H1 (cell line): ENCODE measurements at regions not wholly inside any gene's neighbourhood (a gene's known extent, or its start where the extent isn't known, plus 50 kb on each side); places are given as distances from the start of the nearest gene placed in this dataset.
"Not testable (repeated sequence)": the region's sequence is repeated elsewhere in the genome, so short reads cannot be mapped to it uniquely, and the experiment has no call there.

Experiments
- CTCF ChIA-PET: fragments of 300-600 bp; sonication (Branson Sonifier 250); formaldehyde crosslinking; loops from one replicate; lab custom pipeline; 2021; ENCODE audit not compliant: partially characterized antibody; lab: Charles Lee
- POLR2A ChIA-PET: fragments of 300-600 bp; sonication (Branson Sonifier 250); formaldehyde crosslinking; loops from one replicate; lab custom pipeline; 2021; ENCODE audit warnings: inconsistent platforms; ENCODE audit not compliant: partially characterized antibody; lab: Charles Lee
- DNase-seq, 2 experiments: peaks; one replicate each; pipeline versions ENCODE4 v3.0.0 to v3.0.0-alpha.2; 2010 to 2022; ENCODE audit warnings: low spot score in 2 of 2, low read depth in 1 of 2, mixed read lengths in 1 of 2
- FAIRE-seq: peaks from 2 replicates; lab custom pipeline; 2011; peaks lifted over from hg19 to GRCh38; lab: Jason Lieb, UNC
- H2AFZ ChIP-seq: 2 replicates; pipeline ENCODE4 v1.8.1; 2012; ENCODE audit warnings: low read length, inconsistent platforms
- H2AK5ac ChIP-seq: 2 replicates; pipeline ENCODE4 v1.6.1; 2013; ENCODE audit warnings: low read depth, low read length
- H2BK120ac ChIP-seq: replicated peaks from 2 replicates; pipeline ENCODE3; 2013; ENCODE audit warnings: low read depth, low read length, inconsistent platforms
- H2BK12ac ChIP-seq: 2 replicates; pipeline ENCODE4 v1.6.1; 2013; ENCODE audit warnings: low read depth, low read length
- H2BK15ac ChIP-seq: 2 replicates; pipeline ENCODE4 v1.6.1; 2013; ENCODE audit warnings: low read length
- H2BK20ac ChIP-seq: 2 replicates; pipeline ENCODE4 v1.6.1; 2013; ENCODE audit warnings: low read length
- H2BK5ac ChIP-seq: 2 replicates; pipeline ENCODE4 v1.6.1; 2013; ENCODE audit warnings: low read depth, low read length
- H3K14ac ChIP-seq: 2 replicates; pipeline ENCODE4 v1.6.1; 2013; ENCODE audit warnings: inconsistent platforms; ENCODE audit not compliant: insufficient read length
- H3K18ac ChIP-seq: 2 replicates; pipeline ENCODE4 v1.6.1; 2013; ENCODE audit warnings: low read length; ENCODE audit errors: extremely low read depth
- H3K23ac ChIP-seq: 2 replicates; pipeline ENCODE4 v1.6.1; 2013; ENCODE audit warnings: inconsistent platforms; ENCODE audit not compliant: insufficient read length
- H3K23me2 ChIP-seq: 2 replicates; pipeline ENCODE4 v1.6.1; 2013; ENCODE audit warnings: low read depth, low read length
- H3K27ac ChIP-seq: 2 replicates; pipeline ENCODE4 v1.6.1; 2011; ENCODE audit warnings: low read depth, low read length, inconsistent platforms
- H3K27me3 ChIP-seq, 4 experiments: replicated peaks in 1 of 4; 1 replicate in 1 of 4; 2 replicates in 3 of 4; pipeline versions ENCODE4 v1.6.1 to v1.8.1; 2011 to 2013; ENCODE audit warnings: low read length in 3 of 4, mild to moderate bottlenecking in 3 of 4, inconsistent platforms in 2 of 4, mixed read lengths in 2 of 4, moderate library complexity in 1 of 4; ENCODE audit not compliant: control insufficient read depth in 3 of 4, insufficient read depth in 3 of 4; ENCODE audit errors: extremely low read depth in 1 of 4
- H3K36me3 ChIP-seq, 4 experiments: 2 replicates each; pipeline versions ENCODE4 v1.6.1 to v1.8.1; 2011 to 2013; ENCODE audit warnings: mild to moderate bottlenecking in 4 of 4, low read length in 3 of 4, moderate library complexity in 2 of 4, control low read depth in 1 of 4, inconsistent platforms in 1 of 4; ENCODE audit not compliant: insufficient read depth in 4 of 4, control insufficient read depth in 2 of 4
- H3K4ac ChIP-seq: replicated peaks from 2 replicates; pipeline ENCODE3; 2013; ENCODE audit warnings: low read length, low read depth, mixed read lengths, inconsistent platforms; ENCODE audit not compliant: insufficient read length
- H3K4me1 ChIP-seq, 4 experiments: replicated peaks in 1 of 4; 1 replicate in 1 of 4; 2 replicates in 3 of 4; pipeline versions ENCODE4 v1.6.1 to v1.8.1; 2011 to 2013; ENCODE audit warnings: low read length in 3 of 4, inconsistent platforms in 2 of 4, mixed read lengths in 1 of 4; ENCODE audit not compliant: insufficient read depth in 4 of 4, control insufficient read depth in 3 of 4
- H3K4me2 ChIP-seq, 2 experiments: 2 replicates each; pipeline versions ENCODE4 v1.6.1 to v1.8.1; 2011 to 2013; ENCODE audit warnings: low read depth in 2 of 2, low read length in 2 of 2, control low read depth in 1 of 2, inconsistent platforms in 1 of 2, mild to moderate bottlenecking in 1 of 2; ENCODE audit not compliant: insufficient read depth in 1 of 2
- H3K4me3 ChIP-seq, 4 experiments: fragments of 200-600, 300-600 bp in 1 of 4; sonication (generic), shearing (Covaris generic), sonication (Bioruptor Twin) in 1 of 4; 2 replicates each; pipeline versions ENCODE4 v1.5.1 to v1.8.1; 2011 to 2016; ENCODE audit warnings: low read length in 4 of 4, low read depth in 3 of 4, control low read depth in 2 of 4, inconsistent platforms in 2 of 4, mild to moderate bottlenecking in 2 of 4, mixed read lengths in 1 of 4, moderate library complexity in 1 of 4; ENCODE audit not compliant: insufficient read depth in 2 of 4; ENCODE audit errors: extremely low read depth in 1 of 4
- H3K56ac ChIP-seq: replicated peaks from 2 replicates; pipeline ENCODE3; 2013; ENCODE audit warnings: low read depth, mild to moderate bottlenecking, mixed read lengths, low read length, inconsistent platforms; ENCODE audit not compliant: insufficient read length
- H3K79me1 ChIP-seq: 2 replicates; pipeline ENCODE4 v1.6.1; 2013; ENCODE audit warnings: low read depth, low read length, control low read depth
- H3K79me2 ChIP-seq, 2 experiments: 2 replicates each; pipeline versions ENCODE4 v1.6.1 to v1.8.1; 2012 to 2013; ENCODE audit warnings: low read length in 2 of 2, mild to moderate bottlenecking in 2 of 2, inconsistent platforms in 1 of 2; ENCODE audit not compliant: insufficient read depth in 2 of 2, control insufficient read depth in 1 of 2
- H3K9ac ChIP-seq, 4 experiments: replicated peaks in 1 of 4; 1 replicate in 1 of 4; 2 replicates in 3 of 4; pipeline versions ENCODE4 v1.6.1 to v1.8.1; 2011 to 2013; ENCODE audit warnings: low read depth in 3 of 4, low read length in 3 of 4, control low read depth in 2 of 4, mild to moderate bottlenecking in 2 of 4, moderate library complexity in 2 of 4, inconsistent platforms in 1 of 4; ENCODE audit errors: extremely low read depth in 1 of 4
- H3K9me3 ChIP-seq, 2 experiments: 2 replicates each; pipeline versions ENCODE4 v1.6.1 to v1.8.1; 2012 to 2013; ENCODE audit warnings: mild to moderate bottlenecking in 2 of 2, moderate library complexity in 2 of 2, control low read depth in 1 of 2, inconsistent platforms in 1 of 2, low read depth in 1 of 2, low read length in 1 of 2, mixed read lengths in 1 of 2; ENCODE audit not compliant: insufficient read depth in 2 of 2
- H4K20me1 ChIP-seq, 2 experiments: replicated peaks in 1 of 2; 2 replicates each; pipeline versions ENCODE3 to v1.8.1; 2011 to 2013; ENCODE audit warnings: inconsistent platforms in 2 of 2, low read length in 2 of 2, mild to moderate bottlenecking in 1 of 2; ENCODE audit not compliant: insufficient read depth in 2 of 2, control insufficient read depth in 1 of 2
- H4K5ac ChIP-seq: 2 replicates; pipeline ENCODE4 v1.6.1; 2013; ENCODE audit warnings: low read length, low read depth, mixed read lengths, inconsistent platforms; ENCODE audit not compliant: insufficient read length
- H4K8ac ChIP-seq: 2 replicates; pipeline ENCODE4 v1.8.0; 2013; ENCODE audit warnings: mild to moderate bottlenecking, moderate library complexity, low read length, inconsistent platforms; ENCODE audit not compliant: insufficient read depth; ENCODE audit errors: extremely low read depth
- H4K91ac ChIP-seq: replicated peaks from 2 replicates; pipeline ENCODE3; 2013; ENCODE audit warnings: low read length, mixed read lengths, inconsistent platforms; ENCODE audit not compliant: insufficient read length
- EGR1 ChIP-seq: IDR thresholded peaks from 2 replicates; pipeline ENCODE4 v1.6.1; 2011; ENCODE audit warnings: low read depth, low read length, borderline replicate concordance
- WGBS, 2 experiments: shearing (Covaris generic) in 1 of 2; methylation state at CpG; one replicate each; pipeline versions ENCODE4 v1.1.6 to v1.1.7; 2013 to 2015; ENCODE audit warnings: low lambda C conversion rate in 2 of 2, mixed read lengths in 2 of 2, inconsistent platforms in 1 of 2, low coverage in 1 of 2, missing lambda C conversion rate in 1 of 2; ENCODE audit not compliant: insufficient replicate concordance in 2 of 2, insufficient coverage in 1 of 2, insufficient read length in 1 of 2; ENCODE audit errors: extremely low coverage in 1 of 2, missing lambda C conversion rate in 1 of 2; 5-methylcytosine and 5-hydroxymethylcytosine counted together

DNA sequence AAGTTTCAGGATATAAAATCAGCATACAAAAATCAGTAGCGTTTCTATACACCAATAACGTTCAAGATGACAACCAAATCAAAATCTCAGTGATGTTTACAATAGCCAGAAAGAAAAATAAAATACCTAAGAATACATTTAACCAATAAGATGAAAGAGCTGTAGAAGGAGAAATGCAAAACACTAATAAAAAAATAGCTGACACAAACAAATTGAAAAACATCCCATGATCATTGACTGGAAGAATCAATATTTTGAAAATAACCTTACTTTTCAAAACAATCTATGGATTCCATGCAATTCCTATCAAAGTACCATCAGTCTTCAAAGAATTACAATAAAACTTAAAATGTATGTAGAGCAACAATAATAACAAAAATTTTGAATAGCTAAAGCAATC is 1096.3 kb downstream of the FAT4 start:
- no peak overlapping the region for H3K18ac ChIP-seq
- no peak overlapping the region for H3K56ac ChIP-seq
- ChIA-PET CTCF (interaction anchor here (0.9 kb wide), 1 partner anchor 16 kb away, joined by 3 read pairs; no protein-coding TSS in a partner anchor), POLR2A (no interaction called here)
- no peak overlapping the region for H3K27ac ChIP-seq
- H3K23me2 ChIP-seq, result no peaks in the 10 kb centered on the region
- no peaks in the 10 kb centered on the region for H3K4me1 ChIP-seq
- H3K4me2 ChIP-seq, result no peak overlapping the region
- H2BK20ac ChIP-seq, result no peak overlapping the region
- H4K20me1 ChIP-seq, result no peaks in the 10 kb centered on the region
- H3K79me2 ChIP-seq, result no peaks in the 10 kb centered on the region
- no peak overlapping the region for H3K4me3 ChIP-seq
- H3K14ac ChIP-seq, result no peak overlapping the region
- H3K9ac ChIP-seq, result no peak overlapping the region
- no peaks in the 10 kb centered on the region for H3K36me3 ChIP-seq
- H4K5ac ChIP-seq, result no peak overlapping the region
- no peak for FAIRE-seq
- no peak overlapping the region for H2BK15ac ChIP-seq
- no peak overlapping the region for H2BK120ac ChIP-seq
- H3K27me3 ChIP-seq, result no peaks in the 10 kb centered on the region
- 83% methylated on average over 2 of the region's 2 CpGs; no CpG with 5 or more reads in 1 of the 2 experiments for WGBS, 2 experiments
- no peak overlapping the region for H3K23ac ChIP-seq
- no peak overlapping the region for H2AFZ ChIP-seq
- no peak overlapping the region for H4K91ac ChIP-seq
- H3K79me1 ChIP-seq, result no peaks in the 10 kb centered on the region
- no peak overlapping the region for H3K4ac ChIP-seq
- DNase-seq, result no peak
- no peaks in the 10 kb centered on the region for H3K9me3 ChIP-seq
- H2BK12ac ChIP-seq, result no peak overlapping the region
- H4K8ac ChIP-seq, result no peak overlapping the region
- TF ChIP-seq EGR1, result no peak
- H2AK5ac ChIP-seq, result no peak overlapping the region
- H2BK5ac ChIP-seq, result no peak overlapping the region

GRCh38 chr4:126412310-126412709 is 1097.6 kb downstream of the FAT4 start:
- CTCF ChIA-PET, result interaction anchor here (1.0 kb wide), 1 partner anchor 19 kb away, joined by 3 read pairs; no protein-coding TSS in a partner anchor
- H3K4me1 ChIP-seq, result not testable (repeated sequence)

More at GRCh38 chr4:126412310-126412709, 1097.6 kb downstream of the FAT4 start:
- H2BK20ac ChIP-seq, H2AK5ac ChIP-seq, H3K9me3 ChIP-seq, H2BK5ac ChIP-seq, H2BK12ac ChIP-seq, H3K4me2 ChIP-seq, FAIRE-seq, H4K20me1 ChIP-seq, H2AFZ ChIP-seq, H3K79me1 ChIP-seq, H3K4ac ChIP-seq, H3K79me2 ChIP-seq, H3K4me3 ChIP-seq, DNase-seq, H3K23me2 ChIP-seq, H3K9ac ChIP-seq, H3K36me3 ChIP-seq, POLR2A ChIA-PET, H3K56ac ChIP-seq, H3K27me3 ChIP-seq, H4K8ac ChIP-seq, H3K27ac ChIP-seq, H2BK120ac ChIP-seq, H4K5ac ChIP-seq, H4K91ac ChIP-seq, H3K18ac ChIP-seq, H3K14ac ChIP-seq, H3K23ac ChIP-seq, H2BK15ac ChIP-seq: not testable (repeated sequence)
- 92% methylated on average over 1 of the region's 1 CpG; no CpG with 5 or more reads in 1 of the 2 experiments for WGBS, 2 experiments
